Upper lobe of left lung (tissue), 4 donors: ENCODE measurements at regions not wholly inside any gene's neighbourhood (a gene's known extent, or its start where the extent isn't known, plus 50 kb on each side); places are given as distances from the start of the nearest gene placed in this dataset.

Experiments
- CTCF ChIP-seq, 6 experiments: fragments of 450-650 bp in 4 of 6; fragments of 200-600 bp in 2 of 6; sonication (generic) in 2 of 6; IDR thresholded peaks; one replicate each; pipeline ENCODE4 v1.5.1; 2016 to 2019; ENCODE audit warnings: antibody characterized with exemption in 6 of 6
- EP300 ChIP-seq, 4 donors: sonication (generic); formaldehyde crosslinking; IDR thresholded peaks; one replicate each; pipeline ENCODE4 v1.5.1; 2017; ENCODE audit warnings: antibody characterized with exemption in 4 of 4, control low read depth in 2 of 4
- POLR2A ChIP-seq, 4 donors: fragments of 450-650 bp; IDR thresholded peaks; one replicate each; pipeline ENCODE4 v1.5.1; 2016 to 2017; ENCODE audit warnings: antibody characterized with exemption in 4 of 4, mild to moderate bottlenecking in 2 of 4
- POLR2AphosphoS5 ChIP-seq, 2 donors: sonication (generic); formaldehyde crosslinking; IDR thresholded peaks; one replicate each; pipeline ENCODE4 v1.5.1; 2017; ENCODE audit warnings: antibody characterized with exemption in 2 of 2

DNA sequence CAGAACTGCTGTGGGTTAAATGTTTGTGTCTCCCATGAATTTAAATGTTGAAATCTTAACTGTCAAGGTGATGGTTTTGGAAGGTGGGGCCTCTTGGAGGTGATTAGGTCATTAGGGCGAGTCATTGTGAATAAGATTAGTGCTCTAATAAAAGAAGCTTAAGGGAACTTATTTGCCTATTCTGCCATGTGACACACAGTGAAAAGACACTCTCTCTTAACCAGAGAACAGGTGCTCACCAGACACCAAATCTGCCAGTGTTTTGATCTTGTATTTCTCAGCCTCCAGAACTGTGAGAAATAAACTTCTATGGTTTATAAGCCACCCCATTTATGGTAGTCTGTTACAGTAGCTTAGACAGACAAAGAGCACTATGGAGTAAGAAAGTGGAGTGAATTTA is 117.9 kb upstream of the SV2C start:
- TF ChIP-seq CTCF (IDR thresholded peaks at IDR 0.05) (no peak), EP300 (IDR thresholded peaks at IDR 0.05) (no peak), POLR2A (IDR thresholded peaks at IDR 0.05) (no peak), POLR2AphosphoS5 (IDR thresholded peaks at IDR 0.05) (no peak)
